NB4 (cell line): ENCODE measurements at regions not wholly inside any gene's neighbourhood (a gene's known extent, or its start where the extent isn't known, plus 50 kb on each side); places are given as distances from the start of the nearest gene placed in this dataset.

Source experiments
- MYC ChIP-seq: IDR thresholded peaks from 2 replicates; pipeline ENCODE4 v1.6.1; 2011; ENCODE audit warnings: low read depth, low read length
- POLR2A ChIP-seq: IDR thresholded peaks from 2 replicates; pipeline ENCODE4 v1.6.1; 2011; ENCODE audit warnings: mild to moderate bottlenecking; ENCODE audit not compliant: insufficient read length; ENCODE audit errors: extremely low read depth
- TF ChIP-seq, protein P1 (sequence below): IDR thresholded peaks from one replicate; pipeline ENCODE4 v1.5.1; 2012; ENCODE audit warnings: low read depth, low read length
- TF ChIP-seq, protein P2 (sequence below): IDR thresholded peaks from 2 replicates; pipeline ENCODE4 v1.6.1; 2011; ENCODE audit warnings: low read depth, low read length

DNA sequence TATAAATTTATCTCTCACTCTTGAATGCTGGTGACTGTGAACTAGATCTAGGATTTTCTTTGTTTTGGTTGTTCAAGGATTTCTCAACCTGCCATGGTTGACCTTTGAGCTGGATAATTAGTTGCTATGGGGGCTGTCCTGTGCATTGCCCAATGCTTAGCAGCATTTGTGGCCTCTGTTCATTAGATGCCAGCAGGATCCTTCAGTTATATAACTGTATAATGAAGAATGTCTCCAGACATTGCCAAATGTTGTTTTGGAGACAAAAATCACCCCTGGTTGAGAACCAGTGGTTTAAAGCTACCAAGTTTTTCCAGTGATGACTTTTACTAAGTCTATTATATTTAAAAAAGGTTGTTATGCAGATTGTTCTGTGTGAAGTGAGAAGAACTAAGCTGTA lies 147.9 kb upstream of the STXBP6 start:
- TF ChIP-seq, protein P1, sequence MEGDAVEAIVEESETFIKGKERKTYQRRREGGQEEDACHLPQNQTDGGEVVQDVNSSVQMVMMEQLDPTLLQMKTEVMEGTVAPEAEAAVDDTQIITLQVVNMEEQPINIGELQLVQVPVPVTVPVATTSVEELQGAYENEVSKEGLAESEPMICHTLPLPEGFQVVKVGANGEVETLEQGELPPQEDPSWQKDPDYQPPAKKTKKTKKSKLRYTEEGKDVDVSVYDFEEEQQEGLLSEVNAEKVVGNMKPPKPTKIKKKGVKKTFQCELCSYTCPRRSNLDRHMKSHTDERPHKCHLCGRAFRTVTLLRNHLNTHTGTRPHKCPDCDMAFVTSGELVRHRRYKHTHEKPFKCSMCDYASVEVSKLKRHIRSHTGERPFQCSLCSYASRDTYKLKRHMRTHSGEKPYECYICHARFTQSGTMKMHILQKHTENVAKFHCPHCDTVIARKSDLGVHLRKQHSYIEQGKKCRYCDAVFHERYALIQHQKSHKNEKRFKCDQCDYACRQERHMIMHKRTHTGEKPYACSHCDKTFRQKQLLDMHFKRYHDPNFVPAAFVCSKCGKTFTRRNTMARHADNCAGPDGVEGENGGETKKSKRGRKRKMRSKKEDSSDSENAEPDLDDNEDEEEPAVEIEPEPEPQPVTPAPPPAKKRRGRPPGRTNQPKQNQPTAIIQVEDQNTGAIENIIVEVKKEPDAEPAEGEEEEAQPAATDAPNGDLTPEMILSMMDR, result no peak
- no peak for TF ChIP-seq POLR2A
- TF ChIP-seq, protein P2, sequence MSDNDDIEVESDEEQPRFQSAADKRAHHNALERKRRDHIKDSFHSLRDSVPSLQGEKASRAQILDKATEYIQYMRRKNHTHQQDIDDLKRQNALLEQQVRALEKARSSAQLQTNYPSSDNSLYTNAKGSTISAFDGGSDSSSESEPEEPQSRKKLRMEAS, result no peak
- TF ChIP-seq MYC, result no peak
